NCI-H748 (cell line): ENCODE measurements at regions not wholly inside any gene's neighbourhood (a gene's known extent, or its start where the extent isn't known, plus 50 kb on each side); places are given as distances from the start of the nearest gene placed in this dataset.

Source experiments
- DNase-seq: peaks from one replicate; lab custom pipeline; 2025; ENCODE audit not compliant: unreplicated experiment; lab: John Stamatoyannopoulos, UW

GRCh38 chr17:73976147-73976546, 227.3 kb upstream of the RPL38 start:
- DNase-seq: no peak

- DNase-seq: no peak
Measured at GRCh38 chr17:73976676-73977521, 226.6 kb upstream of the RPL38 start.

DNA sequence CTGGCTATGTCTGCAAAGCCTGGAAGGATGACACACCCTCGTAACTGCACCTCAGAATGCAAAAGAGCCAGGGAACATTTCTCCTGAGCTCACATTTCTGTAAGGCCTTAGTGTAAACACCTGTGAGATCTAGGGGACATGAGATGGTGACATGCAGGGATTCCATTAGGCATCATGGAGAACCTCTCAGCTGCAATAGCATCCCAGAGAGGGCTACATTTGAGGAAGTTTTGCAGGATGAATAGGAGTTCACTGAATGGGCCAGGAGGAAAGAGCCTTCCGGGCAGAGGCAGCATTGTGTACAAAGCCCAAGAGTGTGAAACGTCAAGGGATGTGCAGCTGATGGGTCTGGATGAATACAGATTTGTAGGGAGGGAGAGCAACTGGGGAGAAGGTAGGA, 223.0 kb upstream of the RPL38 start:
- DNase-seq: no peak

GRCh38 chr17:73982871-73983270, 220.6 kb upstream of the RPL38 start:
- no peak for DNase-seq

DNA sequence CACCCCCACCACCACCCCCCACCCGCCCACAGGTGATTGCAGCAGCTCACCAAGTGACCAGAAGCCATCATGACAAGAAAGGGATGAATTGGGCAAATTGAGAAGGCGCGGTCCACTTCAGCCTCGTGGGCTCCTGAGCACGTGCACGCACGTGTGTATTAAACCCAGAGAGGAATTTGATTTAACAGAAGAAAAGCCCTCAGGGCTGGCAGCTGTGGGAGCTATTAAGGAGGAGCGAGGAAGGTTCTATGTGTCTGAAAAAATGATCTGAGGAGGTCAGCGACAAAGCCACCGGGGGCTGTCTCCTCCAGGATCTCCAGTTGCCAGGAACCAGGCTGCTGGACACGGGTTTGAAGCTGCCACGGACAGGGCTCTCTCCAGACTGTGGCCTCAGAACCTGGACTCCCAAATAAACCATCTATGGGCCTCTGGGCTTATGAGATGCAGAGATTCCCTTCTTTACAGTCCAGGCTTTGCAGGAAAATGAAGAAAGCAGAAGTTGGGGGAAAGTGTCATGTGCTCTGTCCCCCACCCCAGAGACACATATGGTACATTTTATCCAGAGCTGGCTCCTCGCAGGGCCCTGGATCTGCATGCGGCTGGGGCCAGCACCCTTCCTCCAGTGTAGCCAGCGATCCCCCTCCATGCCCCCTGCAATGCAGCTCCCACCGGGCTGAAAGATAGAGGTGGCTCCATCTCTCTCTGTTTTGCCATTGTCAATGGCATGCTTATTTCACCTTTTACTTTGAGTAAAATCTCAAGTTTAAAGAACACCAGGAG, 219.7 kb upstream of the RPL38 start:
- DNase-seq: peak; percentile 6

DNA sequence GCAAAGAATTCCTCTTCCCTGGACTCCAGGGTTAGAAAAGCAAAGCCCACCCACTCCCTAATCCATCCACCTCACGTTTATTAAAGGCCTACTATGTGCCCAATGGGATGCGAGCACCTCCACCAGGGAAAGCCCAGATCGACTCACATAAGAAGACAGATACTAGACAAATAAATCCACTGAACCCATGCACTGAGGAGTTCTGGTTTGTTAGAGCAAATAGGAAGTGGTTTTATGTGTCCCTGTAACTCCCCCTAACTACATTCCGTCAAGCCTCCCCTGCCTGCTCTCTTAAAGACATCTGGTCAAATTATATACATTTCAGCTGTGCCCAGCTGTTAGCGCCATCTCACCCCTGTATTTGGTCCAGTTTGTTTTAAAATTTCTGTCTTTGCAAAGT, 218.5 kb upstream of the RPL38 start:
- DNase-seq: no peak

GRCh38 chr17:73985466-73986015, 217.9 kb upstream of the RPL38 start:
- no peak for DNase-seq

GRCh38 chr17:73986641-73987177, 216.8 kb upstream of the RPL38 start:
- no peak for DNase-seq

- DNase-seq: no peak
Measured at GRCh38 chr17:73987395-73987794, 216.1 kb upstream of the RPL38 start.

DNA sequence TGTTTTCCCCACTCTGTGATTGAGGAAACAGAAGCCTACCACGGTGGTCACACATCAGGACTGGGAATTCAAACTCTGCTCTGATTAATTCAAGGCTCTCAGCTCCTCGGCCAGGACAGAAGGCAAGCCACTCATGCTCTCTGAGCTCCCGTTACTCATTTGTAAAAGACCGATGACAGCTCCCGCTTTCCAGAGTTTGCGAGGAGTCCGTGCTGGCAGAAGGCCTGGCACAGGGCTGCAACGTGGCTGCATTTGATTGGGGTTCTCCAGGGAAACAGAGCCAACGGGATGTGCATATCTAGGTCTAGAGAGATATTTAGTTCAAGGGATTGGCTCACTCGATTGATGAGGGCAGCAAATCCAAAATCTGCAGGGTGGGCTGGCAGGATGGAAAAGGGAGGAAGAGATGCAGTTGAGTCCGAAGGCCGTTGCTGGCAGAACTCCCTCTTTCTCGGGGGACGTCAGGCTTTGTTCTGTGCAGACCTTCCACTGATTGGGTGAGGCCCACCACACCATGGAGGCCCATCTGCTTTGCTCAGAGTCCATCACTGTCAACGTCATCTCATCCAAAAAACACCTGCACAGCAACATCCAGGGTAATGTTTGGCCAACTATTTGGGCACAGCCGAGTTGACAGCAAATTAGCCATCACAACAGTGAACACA, 215.5 kb upstream of the RPL38 start:
- DNase-seq: no peak

- DNase-seq: peak; percentile 14
Measured at GRCh38 chr17:73989671-73990070, 213.8 kb upstream of the RPL38 start.

DNA sequence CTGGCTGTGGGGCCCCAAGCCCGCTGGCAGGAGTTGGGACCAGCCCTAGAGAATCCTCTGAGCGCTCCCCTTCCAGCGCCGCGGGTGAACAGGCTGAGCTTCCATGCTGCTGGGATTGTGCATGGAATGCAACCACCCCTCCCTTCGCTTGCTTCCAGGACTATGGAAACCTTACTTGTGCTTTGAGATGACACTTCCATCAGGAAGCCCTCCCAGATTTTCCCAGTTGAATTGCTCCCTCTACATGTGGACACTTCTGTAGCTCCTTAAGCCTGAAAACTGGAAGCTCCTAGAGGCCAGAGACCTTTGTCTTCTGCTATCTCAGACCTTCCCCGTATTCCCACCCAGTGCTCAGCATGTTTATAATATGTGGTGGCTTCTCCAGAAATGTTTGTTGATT, 213.2 kb upstream of the RPL38 start:
- DNase-seq: no peak

- DNase-seq: peak; percentile 89
Measured at GRCh38 chr17:73991260-73991659, 212.2 kb upstream of the RPL38 start.

GRCh38 chr17:73994946-73995345, 208.5 kb upstream of the RPL38 start:
- no peak for DNase-seq

GRCh38 chr17:73997059-73997458, 206.4 kb upstream of the RPL38 start:
- DNase-seq: no peak

GRCh38 chr17:73998249-73998648, 205.2 kb upstream of the RPL38 start:
- DNase-seq: no peak

- peak; percentile 61 for DNase-seq
Measured at GRCh38 chr17:73998653-73999645, 204.5 kb upstream of the RPL38 start.

GRCh38 chr17:74001145-74001544, 202.3 kb upstream of the RPL38 start:
- DNase-seq: no peak

DNA sequence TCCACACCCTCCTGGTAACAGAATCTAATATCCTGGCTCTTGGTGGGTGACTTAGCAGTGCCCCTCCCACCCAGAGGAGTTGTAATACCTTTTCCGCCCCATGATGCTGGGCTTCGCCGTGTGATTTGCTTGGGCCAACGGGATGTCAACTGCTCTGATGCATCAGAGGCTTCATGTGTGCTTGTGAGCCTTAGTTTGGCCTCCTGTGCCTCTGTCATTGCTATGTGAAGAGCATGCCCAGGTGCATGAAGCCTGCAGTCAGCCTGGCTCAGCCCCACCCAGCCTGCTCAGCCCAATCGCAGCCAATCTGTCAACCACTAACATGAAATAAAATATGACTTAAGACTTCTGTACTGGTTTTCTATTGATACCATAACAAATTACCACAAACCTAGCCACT, 201.2 kb upstream of the RPL38 start:
- DNase-seq: no peak

- no peak for DNase-seq
Measured at GRCh38 chr17:74004056-74004455, 199.4 kb upstream of the RPL38 start.
